ENCODE measurements at regions not wholly inside any gene's neighbourhood (a gene's known extent, or its start where the extent isn't known, plus 50 kb on each side); places are given as distances from the start of the nearest gene placed in this dataset.

DNA sequence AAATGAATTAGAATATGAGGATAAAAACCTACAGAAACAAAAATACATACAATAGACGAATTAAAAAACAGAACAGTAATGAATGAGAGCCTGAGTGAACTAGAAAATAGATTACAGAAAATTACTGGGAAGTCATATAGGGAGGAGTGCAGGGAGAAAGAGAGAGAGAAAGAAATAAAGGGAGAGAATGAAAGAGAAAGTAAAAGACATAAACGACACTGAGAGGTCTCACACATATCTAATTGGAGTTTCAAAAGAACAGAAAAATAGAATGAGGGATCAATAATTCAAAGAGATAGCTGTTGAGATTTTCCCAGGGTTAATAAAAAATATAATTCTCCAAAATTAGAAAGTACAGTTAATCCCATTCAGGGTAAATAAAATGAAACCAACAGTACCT lies 156.4 kb upstream of the FTMT start:
- H3K79me2 ChIP-seq (ENCODE audit: low read depth): no peaks in the 10 kb centered on the region
- no peak overlapping the region for H3K9ac ChIP-seq
- H3F3A ChIP-seq (ENCODE audit: low read depth): no peaks in the 10 kb centered on the region
- no peaks in the 10 kb centered on the region for H3K4me1 Mint-ChIP-seq
- H3K27ac Mint-ChIP-seq: no peak overlapping the region
- H4K20me1 ChIP-seq (ENCODE audit: low read depth): no peaks in the 10 kb centered on the region
- no peaks in the 10 kb centered on the region for H3K36me3 ChIP-seq
- H2AFZ ChIP-seq (replicated peaks): no peak overlapping the region
- H3K4me2 ChIP-seq: no peak overlapping the region
- H3K27me3 Mint-ChIP-seq (ENCODE audit: insufficient read depth, low read depth): no peaks in the 10 kb centered on the region
- no peaks in the 10 kb centered on the region for H3K36me3 Mint-ChIP-seq
- no peak overlapping the region for H3K4me3 Mint-ChIP-seq
- no peak for DNase-seq (ENCODE audit: low spot score)
- H3K27ac ChIP-seq: no peak overlapping the region
- no peak for TF ChIP-seq EZH2 (IDR thresholded peaks at IDR 0.05)
- TF ChIP-seq, protein P1, sequence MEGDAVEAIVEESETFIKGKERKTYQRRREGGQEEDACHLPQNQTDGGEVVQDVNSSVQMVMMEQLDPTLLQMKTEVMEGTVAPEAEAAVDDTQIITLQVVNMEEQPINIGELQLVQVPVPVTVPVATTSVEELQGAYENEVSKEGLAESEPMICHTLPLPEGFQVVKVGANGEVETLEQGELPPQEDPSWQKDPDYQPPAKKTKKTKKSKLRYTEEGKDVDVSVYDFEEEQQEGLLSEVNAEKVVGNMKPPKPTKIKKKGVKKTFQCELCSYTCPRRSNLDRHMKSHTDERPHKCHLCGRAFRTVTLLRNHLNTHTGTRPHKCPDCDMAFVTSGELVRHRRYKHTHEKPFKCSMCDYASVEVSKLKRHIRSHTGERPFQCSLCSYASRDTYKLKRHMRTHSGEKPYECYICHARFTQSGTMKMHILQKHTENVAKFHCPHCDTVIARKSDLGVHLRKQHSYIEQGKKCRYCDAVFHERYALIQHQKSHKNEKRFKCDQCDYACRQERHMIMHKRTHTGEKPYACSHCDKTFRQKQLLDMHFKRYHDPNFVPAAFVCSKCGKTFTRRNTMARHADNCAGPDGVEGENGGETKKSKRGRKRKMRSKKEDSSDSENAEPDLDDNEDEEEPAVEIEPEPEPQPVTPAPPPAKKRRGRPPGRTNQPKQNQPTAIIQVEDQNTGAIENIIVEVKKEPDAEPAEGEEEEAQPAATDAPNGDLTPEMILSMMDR (IDR thresholded peaks at IDR 0.05): no peak
- TF ChIP-seq EZH2phosphoT487 (IDR thresholded peaks at IDR 0.05): no peak
- no peaks in the 10 kb centered on the region for H3K4me1 ChIP-seq
- H3K9me3 Mint-ChIP-seq: no peaks in the 10 kb centered on the region
- no peaks in the 10 kb centered on the region for H3K27me3 ChIP-seq
- H3K9me3 ChIP-seq (ENCODE audit: low read depth): no peaks in the 10 kb centered on the region
- H3K4me3 ChIP-seq: no peak overlapping the region

DNA sequence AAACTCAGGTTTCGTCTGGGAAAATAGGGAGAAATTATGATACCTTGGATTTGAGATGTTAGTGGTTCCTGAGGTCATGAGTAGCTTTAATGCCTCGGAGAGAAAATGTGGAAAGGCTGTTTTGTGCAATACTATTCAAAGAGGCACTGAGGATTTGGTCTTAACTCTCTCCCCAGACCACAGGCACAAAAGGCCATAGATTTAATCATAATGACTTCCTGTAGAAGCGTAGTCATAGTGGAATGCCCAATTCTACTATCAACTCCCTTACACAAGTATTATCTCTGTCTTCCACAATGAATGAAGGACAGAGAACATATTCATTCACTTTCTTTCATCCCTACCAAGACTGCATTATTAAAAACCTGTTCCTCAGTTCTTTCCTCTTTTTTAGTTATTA lies 153.0 kb upstream of the FTMT start:
- Histone ChIP-seq H3K4me1 (no peaks in the 10 kb centered on the region), H3K9me3 (ENCODE audit: low read depth) (no peaks in the 10 kb centered on the region), H3K4me2 (no peak overlapping the region), H2AFZ (replicated peaks) (no peak overlapping the region), H3K4me3 (no peak overlapping the region), H3K36me3 (no peaks in the 10 kb centered on the region), H3K27me3 (no peaks in the 10 kb centered on the region), H3K9ac (no peak overlapping the region), H3K27ac (no peak overlapping the region), H3K79me2 (ENCODE audit: low read depth) (no peaks in the 10 kb centered on the region), H3F3A (ENCODE audit: low read depth) (no peaks in the 10 kb centered on the region), H4K20me1 (ENCODE audit: low read depth) (no peaks in the 10 kb centered on the region)
- no peak for TF ChIP-seq EZH2 (IDR thresholded peaks at IDR 0.05)
- TF ChIP-seq, protein P1 (IDR thresholded peaks at IDR 0.05): no peak
- TF ChIP-seq EZH2phosphoT487 (IDR thresholded peaks at IDR 0.05): no peak
- H3K36me3 Mint-ChIP-seq: no peaks in the 10 kb centered on the region
- H3K27me3 Mint-ChIP-seq (ENCODE audit: insufficient read depth, low read depth): no peaks in the 10 kb centered on the region
- no peaks in the 10 kb centered on the region for H3K4me1 Mint-ChIP-seq
- DNase-seq (ENCODE audit: low spot score): no peak
- no peak overlapping the region for H3K27ac Mint-ChIP-seq
- H3K4me3 Mint-ChIP-seq: no peak overlapping the region
- no peaks in the 10 kb centered on the region for H3K9me3 Mint-ChIP-seq

DNA sequence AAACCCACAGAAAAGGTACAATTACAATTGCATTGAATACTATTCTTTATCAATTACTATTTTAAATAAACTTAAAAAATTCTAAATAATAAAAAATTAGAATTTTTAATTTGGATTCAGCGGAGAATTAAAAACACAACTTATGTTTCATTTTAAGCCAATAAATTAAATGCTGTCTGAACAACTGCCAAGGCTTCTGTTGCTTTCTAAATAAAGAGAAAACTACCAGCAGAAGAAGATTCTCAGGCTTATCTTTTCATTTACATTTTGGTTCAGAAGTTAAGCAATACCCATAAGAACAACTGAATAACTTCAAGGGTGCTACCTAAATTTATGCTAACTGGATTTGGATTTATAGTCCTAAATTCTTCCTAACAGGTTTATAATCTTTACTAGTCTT lies 150.0 kb upstream of the FTMT start:
- Mint-ChIP-seq H3K27ac (no peak overlapping the region), H3K4me3 (no peak overlapping the region), H3K36me3 (no peaks in the 10 kb centered on the region), H3K27me3 (ENCODE audit: insufficient read depth, low read depth) (no peaks in the 10 kb centered on the region), H3K4me1 (no peaks in the 10 kb centered on the region), H3K9me3 (no peaks in the 10 kb centered on the region)
- DNase-seq (ENCODE audit: low spot score): no peak
- H3K36me3 ChIP-seq: no peaks in the 10 kb centered on the region
- H3K27me3 ChIP-seq: no peaks in the 10 kb centered on the region
- no peaks in the 10 kb centered on the region for H3F3A ChIP-seq (ENCODE audit: low read depth)
- no peaks in the 10 kb centered on the region for H4K20me1 ChIP-seq (ENCODE audit: low read depth)
- no peak overlapping the region for H3K9ac ChIP-seq
- H2AFZ ChIP-seq (replicated peaks): no peak overlapping the region
- no peaks in the 10 kb centered on the region for H3K9me3 ChIP-seq (ENCODE audit: low read depth)
- no peaks in the 10 kb centered on the region for H3K79me2 ChIP-seq (ENCODE audit: low read depth)
- H3K4me2 ChIP-seq: no peak overlapping the region
- TF ChIP-seq EZH2phosphoT487 (IDR thresholded peaks at IDR 0.05) (no peak), EZH2 (IDR thresholded peaks at IDR 0.05) (no peak)
- TF ChIP-seq, protein P1 (IDR thresholded peaks at IDR 0.05): no peak
- no peak overlapping the region for H3K27ac ChIP-seq
- no peaks in the 10 kb centered on the region for H3K4me1 ChIP-seq
- H3K4me3 ChIP-seq: no peak overlapping the region

DNA sequence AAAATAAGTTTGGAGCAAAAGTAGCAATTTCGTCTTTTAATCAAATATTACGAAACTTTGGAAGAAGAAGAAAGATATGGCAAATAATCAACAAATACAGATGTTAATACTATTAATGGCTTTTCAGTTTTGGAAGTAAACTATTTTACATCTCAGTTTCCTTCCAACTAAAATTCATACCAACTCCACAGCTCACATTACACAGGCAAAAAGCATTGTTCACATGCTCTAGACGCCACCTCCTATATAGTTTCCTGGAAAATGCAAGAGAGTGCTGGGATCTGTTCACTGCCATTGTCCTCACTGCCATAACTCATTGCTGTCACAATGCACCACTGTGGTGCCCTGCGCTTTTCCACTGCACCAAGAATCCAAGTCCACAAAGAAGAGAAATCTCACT lies 149.0 kb upstream of the FTMT start:
- no peaks in the 10 kb centered on the region for H3K79me2 ChIP-seq (ENCODE audit: low read depth)
- Mint-ChIP-seq H3K27ac (no peak overlapping the region), H3K4me3 (no peak overlapping the region), H3K9me3 (no peaks in the 10 kb centered on the region), H3K27me3 (ENCODE audit: insufficient read depth, low read depth) (no peaks in the 10 kb centered on the region), H3K36me3 (no peaks in the 10 kb centered on the region), H3K4me1 (no peaks in the 10 kb centered on the region)
- TF ChIP-seq, protein P1 (IDR thresholded peaks at IDR 0.05): no peak
- TF ChIP-seq EZH2phosphoT487 (IDR thresholded peaks at IDR 0.05) (no peak), EZH2 (IDR thresholded peaks at IDR 0.05) (no peak)
- H3K4me3 ChIP-seq: no peak overlapping the region
- no peaks in the 10 kb centered on the region for H3F3A ChIP-seq (ENCODE audit: low read depth)
- no peak overlapping the region for H2AFZ ChIP-seq (replicated peaks)
- no peak overlapping the region for H3K9ac ChIP-seq
- no peaks in the 10 kb centered on the region for H3K4me1 ChIP-seq
- H3K27ac ChIP-seq: no peak overlapping the region
- no peaks in the 10 kb centered on the region for H3K9me3 ChIP-seq (ENCODE audit: low read depth)
- H4K20me1 ChIP-seq (ENCODE audit: low read depth): no peaks in the 10 kb centered on the region
- H3K27me3 ChIP-seq: no peaks in the 10 kb centered on the region
- DNase-seq (ENCODE audit: low spot score): no peak
- H3K36me3 ChIP-seq: no peaks in the 10 kb centered on the region
- H3K4me2 ChIP-seq: no peak overlapping the region

Measured in neural progenitor cell (in vitro differentiated cells).